LHCN-M2 (cell line): ENCODE measurements at regions not wholly inside any gene's neighbourhood (a gene's known extent, or its start where the extent isn't known, plus 50 kb on each side); places are given as distances from the start of the nearest gene placed in this dataset.

Experiments used
- DNase-seq: peaks from one replicate; pipeline ENCODE4 v3.0.0-alpha.2; 2012; ENCODE audit warnings: low read depth

GRCh38 chr2:138104071-138104470 is 139.8 kb downstream of the HNMT start:
- DNase-seq = no peak

- no peak for DNase-seq
Observed at GRCh38 chr2:138105358-138105757, 141.1 kb downstream of the HNMT start.

GRCh38 chr2:138106606-138107005 is 142.3 kb downstream of the HNMT start:
- no peak for DNase-seq

- DNase-seq = peak; percentile 18
Observed at GRCh38 chr2:138107288-138107687, 143.0 kb downstream of the HNMT start.

- no peak for DNase-seq
Observed at GRCh38 chr2:138110453-138111083, 146.3 kb downstream of the HNMT start.

GRCh38 chr2:138112536-138112935 is 148.3 kb downstream of the HNMT start:
- no peak for DNase-seq

- DNase-seq = no peak
Observed at GRCh38 chr2:138113871-138114525, 149.7 kb downstream of the HNMT start.

GRCh38 chr2:138115666-138116065 is 151.4 kb downstream of the HNMT start:
- peak; percentile 29 for DNase-seq

GRCh38 chr2:138116456-138116855 is 152.2 kb downstream of the HNMT start:
- no peak for DNase-seq

- no peak for DNase-seq
Observed at GRCh38 chr2:138121666-138122661, 157.7 kb downstream of the HNMT start.

- DNase-seq = no peak
Observed at GRCh38 chr2:138122891-138123290, 158.6 kb downstream of the HNMT start.

GRCh38 chr2:138123741-138124140 is 159.5 kb downstream of the HNMT start:
- DNase-seq = no peak

GRCh38 chr2:138124521-138124920 is 160.2 kb downstream of the HNMT start:
- no peak for DNase-seq

GRCh38 chr2:138125306-138126288 is 161.3 kb downstream of the HNMT start:
- no peak for DNase-seq

GRCh38 chr2:138132108-138132507 is 167.8 kb downstream of the HNMT start:
- no peak for DNase-seq

GRCh38 chr2:138137949-138138348 is 173.7 kb downstream of the HNMT start:
- DNase-seq = no peak

GRCh38 chr2:138147796-138148195 is 183.5 kb downstream of the HNMT start:
- DNase-seq = no peak

GRCh38 chr2:138155304-138155703 is 191.0 kb downstream of the HNMT start:
- DNase-seq = peak; percentile 37

GRCh38 chr2:138157372-138157771 is 193.1 kb downstream of the HNMT start:
- DNase-seq = no peak

GRCh38 chr2:138170485-138170884 is 206.2 kb downstream of the HNMT start:
- no peak for DNase-seq

- no peak for DNase-seq
Observed at GRCh38 chr2:138171244-138171643, 207.0 kb downstream of the HNMT start.
